DMS53 (cell line): ENCODE measurements at regions not wholly inside any gene's neighbourhood (a gene's known extent, or its start where the extent isn't known, plus 50 kb on each side); places are given as distances from the start of the nearest gene placed in this dataset.
"Not testable (repeated sequence)": the region's sequence is repeated elsewhere in the genome, so short reads cannot be mapped to it uniquely, and the experiment has no call there.

Experiments
- DNase-seq: peaks from one replicate; lab custom pipeline; 2025; lab: John Stamatoyannopoulos, UW

- no peak for DNase-seq
Observed at GRCh38 chr16:72596373-72596772, 424.4 kb upstream of the PMFBP1 start.

- DNase-seq: no peak
Observed at GRCh38 chr16:72590151-72590937, 418.4 kb upstream of the PMFBP1 start.

DNA sequence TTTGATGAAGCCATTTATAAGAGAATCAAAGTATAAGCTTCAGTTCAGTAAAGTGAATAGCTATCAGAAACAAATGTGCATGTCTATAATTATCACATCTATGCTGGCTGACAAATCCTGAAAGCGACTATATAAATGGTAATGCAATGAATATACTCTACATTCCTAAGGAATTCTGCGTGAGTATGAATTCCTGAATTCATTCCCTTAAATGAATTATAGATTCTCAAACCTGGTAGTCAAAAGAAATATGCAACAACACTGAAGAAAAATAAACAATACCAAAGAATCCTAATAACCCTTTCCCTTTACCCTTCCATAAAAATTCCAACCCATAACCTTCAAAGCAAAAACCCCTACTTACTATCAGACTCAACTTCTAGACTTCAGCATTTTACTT, 416.6 kb upstream of the PMFBP1 start:
- no peak for DNase-seq

- not testable (repeated sequence) for DNase-seq
Observed at GRCh38 chr16:72578061-72578460, 406.1 kb upstream of the PMFBP1 start.

DNA sequence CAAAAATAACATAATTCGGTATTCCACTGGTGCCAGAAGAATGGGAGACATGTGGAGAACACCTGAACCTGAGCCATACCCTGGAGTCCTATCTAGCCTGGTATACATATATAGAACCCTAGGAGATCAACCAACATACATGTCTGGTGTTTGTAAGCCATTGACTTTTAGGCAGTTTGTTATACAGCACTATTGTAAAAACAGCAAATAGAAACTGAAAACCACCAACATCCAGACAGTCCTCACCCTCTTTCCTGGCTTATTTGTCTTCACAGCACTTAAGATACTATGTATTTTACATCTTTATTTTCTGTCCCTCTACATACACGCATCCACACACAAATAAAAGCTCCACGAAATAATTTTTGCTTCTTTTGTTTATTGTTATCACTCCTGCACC, 404.2 kb upstream of the PMFBP1 start:
- DNase-seq: no peak

GRCh38 chr16:72569677-72570076, 397.7 kb upstream of the PMFBP1 start:
- no peak for DNase-seq

DNA sequence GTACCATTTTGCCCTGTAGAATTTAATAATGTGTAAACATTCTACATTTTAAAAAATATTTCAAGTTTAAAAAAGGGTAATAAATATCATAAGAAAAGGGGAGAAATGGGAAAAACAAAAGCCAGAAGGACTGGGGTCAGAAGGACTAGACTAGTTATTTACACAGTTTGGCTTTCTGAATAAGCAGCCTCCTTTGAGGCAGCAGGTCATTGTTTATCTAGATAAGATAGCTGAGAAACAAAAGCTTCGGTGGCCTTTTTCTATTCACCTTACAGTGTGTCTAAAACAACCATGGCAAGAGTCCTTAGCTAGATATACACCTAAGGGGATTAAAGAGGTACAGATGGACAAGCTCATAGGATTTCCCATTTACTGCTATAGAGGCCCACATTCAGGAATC, 396.5 kb upstream of the PMFBP1 start:
- peak; percentile 56 for DNase-seq

DNA sequence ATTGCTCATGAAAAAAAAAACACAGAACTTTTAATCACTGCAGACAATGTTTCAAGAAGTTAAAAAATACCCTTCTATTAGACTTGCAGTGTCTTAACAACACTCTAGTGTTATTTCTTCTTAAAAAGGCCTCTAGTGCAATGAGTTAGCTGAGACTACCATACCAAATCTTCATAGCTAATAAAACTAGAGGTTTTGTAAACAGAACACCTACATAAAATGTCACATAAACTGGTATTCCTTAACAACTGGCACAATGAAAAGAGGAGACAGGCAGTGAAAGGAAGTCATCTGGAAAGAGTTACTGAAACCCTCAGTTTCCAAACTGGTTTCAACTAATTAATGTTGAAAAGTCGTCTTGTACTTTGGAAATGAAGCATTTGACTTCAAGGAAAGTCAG, 394.2 kb upstream of the PMFBP1 start:
- DNase-seq: no peak

DNA sequence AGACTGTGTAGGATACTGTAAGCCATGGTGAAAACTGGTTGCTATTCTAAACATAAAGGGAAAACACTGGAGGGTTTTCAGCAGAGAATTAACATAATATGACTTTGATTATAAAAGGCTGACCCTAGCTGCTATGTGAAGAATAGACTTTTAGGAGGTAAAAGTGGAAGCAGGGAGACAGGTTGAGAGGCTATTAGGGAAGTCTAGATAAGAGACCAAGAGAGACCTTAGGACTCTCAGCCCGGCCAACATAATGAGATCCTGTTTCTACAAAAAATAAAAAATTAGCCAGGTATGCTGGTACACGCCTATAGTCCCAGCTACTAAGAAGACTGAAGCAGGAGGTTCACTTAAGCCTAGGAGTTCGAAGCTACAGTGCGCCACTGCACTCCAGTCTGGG, 393.2 kb upstream of the PMFBP1 start:
- DNase-seq: no peak

DNA sequence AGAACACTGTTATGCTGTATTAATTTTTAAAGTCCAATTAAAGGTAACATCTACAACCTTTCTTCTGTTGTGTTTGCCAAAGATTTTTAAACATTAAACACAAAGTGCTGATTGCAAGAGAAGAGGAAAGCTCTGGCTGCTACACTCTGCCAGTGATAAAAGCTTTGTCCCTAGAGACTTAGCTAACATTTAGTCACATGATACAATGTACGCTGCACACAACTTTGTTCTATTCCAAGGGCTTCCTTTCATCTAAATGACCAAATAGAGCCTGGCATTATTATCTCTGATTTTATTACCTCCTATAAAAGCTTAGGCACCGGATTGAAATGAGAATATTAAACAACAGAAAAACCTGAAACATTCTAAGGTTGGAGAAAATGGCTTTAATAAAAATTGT, 388.7 kb upstream of the PMFBP1 start:
- peak; percentile 5 for DNase-seq

DNA sequence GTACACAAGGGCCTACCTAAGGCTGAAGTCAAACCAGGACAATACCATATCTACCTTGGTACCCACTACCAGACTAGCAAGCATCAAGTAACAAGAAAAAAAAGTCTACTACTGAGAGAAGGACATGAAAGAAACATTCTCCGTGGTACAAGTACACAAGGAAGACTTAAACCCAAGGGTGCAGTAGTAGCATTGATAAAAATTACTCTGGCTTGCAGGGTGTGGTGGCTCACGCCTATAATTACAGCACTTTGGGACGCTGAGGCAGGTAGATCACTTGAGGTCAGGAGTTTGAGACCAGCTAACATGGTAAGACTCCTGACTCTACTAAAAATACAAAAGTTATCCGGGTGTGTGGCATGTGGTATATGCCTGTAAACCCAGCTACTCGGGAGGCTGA, 386.5 kb upstream of the PMFBP1 start:
- DNase-seq: no peak

GRCh38 chr16:72554935-72555334, 383.0 kb upstream of the PMFBP1 start:
- DNase-seq: no peak

DNA sequence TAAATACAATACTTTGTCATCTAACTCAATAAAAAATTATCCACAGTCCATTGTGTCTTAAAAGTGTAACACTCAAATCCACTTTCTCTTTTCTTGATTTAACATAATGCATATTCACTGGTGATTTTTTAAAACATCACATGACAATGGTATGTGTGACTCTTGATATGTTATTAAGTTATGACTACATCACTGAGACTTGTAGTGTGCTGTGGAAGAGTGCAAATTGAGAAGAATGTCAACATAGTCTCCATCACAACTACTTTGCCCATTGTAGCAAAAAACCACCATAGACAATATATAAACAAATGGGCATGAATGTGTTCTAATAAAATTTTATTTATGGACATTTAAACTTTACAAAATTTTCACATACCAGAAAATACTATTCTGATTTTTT, 380.7 kb upstream of the PMFBP1 start:
- no peak for DNase-seq

GRCh38 chr16:72551649-72552048, 379.7 kb upstream of the PMFBP1 start:
- DNase-seq: no peak

GRCh38 chr16:72549878-72550277, 377.9 kb upstream of the PMFBP1 start:
- no peak for DNase-seq

GRCh38 chr16:72542102-72542501, 370.1 kb upstream of the PMFBP1 start:
- no peak for DNase-seq

DNA sequence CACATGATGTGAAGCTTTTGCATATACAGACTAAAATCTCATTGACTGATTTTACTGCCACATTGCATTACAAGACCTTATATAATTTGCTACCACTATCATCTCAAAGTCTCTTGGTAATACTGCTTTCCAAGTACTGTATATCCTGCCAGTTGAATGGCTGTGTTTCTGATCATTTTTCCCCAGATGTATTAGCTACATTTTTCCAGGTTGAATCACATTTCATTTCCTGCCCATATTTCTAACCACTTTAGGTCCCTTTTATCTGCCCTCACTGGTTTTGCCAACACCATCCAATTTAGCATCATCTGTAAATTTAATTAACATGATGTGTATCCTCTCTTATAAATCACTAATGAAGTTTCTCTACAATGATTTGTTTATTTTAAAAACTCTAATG, 365.7 kb upstream of the PMFBP1 start:
- DNase-seq: no peak

DNA sequence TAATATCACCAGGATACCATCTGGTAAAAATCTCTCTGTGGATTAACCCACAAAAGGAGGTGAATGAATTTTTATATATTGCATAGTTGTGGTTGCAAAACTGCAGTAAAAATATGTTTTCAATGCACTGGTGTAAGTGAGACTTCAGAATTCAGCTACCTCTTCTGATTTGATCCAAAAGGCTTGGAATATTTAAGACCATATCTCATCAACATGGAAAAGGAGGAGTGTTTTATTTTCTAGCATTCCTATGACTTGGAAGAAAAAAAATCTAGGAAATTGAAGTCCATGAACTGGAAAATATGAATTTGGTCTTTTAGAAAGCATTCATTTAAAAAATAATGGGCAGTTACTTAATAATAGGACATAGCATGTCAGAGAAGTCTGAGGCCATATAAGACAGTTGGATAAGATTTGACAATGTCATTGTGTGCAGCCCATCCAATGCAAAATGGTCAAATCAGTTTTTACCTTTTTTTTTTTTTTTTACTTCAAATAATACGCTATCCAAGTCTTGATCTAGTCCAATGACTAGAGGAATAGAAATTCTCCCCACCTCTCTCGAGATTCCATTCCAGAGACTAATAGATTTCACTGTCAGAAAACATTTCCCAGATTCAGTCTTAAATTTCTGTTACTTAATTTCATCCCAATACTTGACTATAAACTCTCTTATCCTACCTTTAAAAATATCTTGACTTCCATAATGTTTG, 364.9 kb upstream of the PMFBP1 start:
- DNase-seq: no peak

DNA sequence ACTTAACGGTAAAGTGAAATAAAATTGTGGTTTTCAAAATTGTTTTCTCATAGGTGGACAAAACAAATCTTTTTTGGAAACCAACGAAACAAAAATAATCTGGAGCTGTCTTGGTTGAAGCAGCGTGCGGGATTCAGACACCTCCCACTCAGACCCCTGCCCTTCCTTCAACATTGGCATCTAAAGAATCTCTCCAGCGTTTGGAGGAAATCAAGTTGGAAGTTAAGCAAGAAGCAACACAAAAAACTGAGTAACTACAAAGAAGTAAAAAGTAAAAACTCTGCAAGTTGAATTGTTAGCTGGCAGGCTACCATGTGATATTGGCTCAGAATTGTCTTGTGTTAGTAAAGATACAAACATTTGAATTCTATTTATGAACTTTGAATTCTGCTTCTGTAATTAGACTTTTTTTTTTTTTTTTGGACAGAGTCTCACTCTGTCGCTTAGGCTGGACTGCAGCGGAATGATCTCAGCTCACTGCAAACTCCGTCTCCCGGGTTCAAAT, 361.0 kb upstream of the PMFBP1 start:
- no peak for DNase-seq

DNA sequence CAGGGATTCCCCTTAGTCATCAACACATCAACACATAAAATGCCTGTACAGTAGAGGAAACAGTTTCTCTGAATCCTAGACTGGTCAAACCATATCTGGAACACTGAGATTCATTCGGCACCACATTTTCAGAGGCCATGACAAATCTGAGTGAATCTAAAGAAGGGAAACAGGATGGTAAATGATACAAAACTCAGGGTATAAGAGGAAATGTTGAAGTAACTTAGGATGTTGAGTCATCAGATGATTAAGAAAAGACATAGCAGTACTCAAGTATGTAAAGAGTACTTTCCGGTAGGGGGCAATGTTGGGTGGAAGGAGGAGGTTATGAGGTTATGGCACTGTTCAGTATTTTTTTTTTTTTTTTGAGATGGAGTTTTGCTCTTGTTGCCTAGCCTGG, 358.5 kb upstream of the PMFBP1 start:
- no peak for DNase-seq

DNA sequence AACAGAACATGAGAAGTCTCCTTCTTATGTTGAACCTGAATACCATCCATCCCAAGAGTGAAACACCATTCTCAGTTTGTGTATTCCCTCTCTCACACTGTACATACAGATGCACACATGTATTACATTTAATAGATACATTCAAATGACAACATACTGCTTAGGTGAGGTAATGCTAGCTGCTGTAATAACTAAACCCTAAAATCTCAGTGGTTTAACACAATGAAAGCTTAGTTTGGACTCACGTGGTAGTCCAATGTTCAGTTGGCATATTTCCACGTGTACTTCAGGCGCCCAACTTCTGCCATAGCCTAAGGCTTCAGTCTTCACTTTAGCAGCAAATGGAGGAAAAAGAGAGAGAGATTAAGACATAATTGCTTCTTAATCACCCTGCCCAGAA, 351.1 kb upstream of the PMFBP1 start:
- no peak for DNase-seq

DNA sequence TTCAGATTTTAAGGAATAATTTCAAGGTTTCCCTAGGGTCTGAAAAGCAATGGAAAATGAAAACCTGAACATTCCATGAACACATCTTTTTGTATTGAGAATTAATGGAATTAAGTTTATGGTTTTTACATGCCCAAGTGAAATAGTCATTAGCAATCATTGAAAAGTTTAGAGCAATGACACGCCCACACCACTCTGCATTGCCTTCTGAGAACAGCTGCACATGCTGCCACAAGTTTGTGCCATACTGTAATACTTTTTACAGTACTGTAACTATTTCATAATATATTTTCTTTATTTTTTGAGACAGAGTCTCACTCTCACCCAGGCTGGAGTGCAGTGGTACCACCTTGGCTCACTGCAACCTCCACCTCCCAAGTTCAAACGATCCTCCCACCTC, 345.2 kb upstream of the PMFBP1 start:
- no peak for DNase-seq

GRCh38 chr16:72511171-72511570, 339.2 kb upstream of the PMFBP1 start:
- DNase-seq: no peak

DNA sequence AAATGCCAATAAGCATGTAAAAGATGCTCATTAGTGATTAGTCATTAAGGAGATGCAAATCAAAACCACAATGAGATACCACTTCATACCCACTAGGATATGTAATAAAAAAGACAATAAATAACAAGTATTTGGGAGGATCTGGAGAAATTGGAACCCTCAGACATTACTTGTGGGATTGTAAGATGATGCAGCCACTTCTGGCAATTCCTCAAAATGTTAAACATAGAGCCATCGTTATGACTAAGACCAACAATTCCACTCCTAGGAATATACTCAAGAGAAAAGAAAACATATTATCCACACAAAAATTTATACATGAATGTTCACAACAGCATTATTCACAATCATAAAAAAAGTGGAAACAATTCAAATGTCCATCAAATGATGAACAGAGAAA, 336.2 kb upstream of the PMFBP1 start:
- DNase-seq: no peak
